ENCODE measurements at regions not wholly inside any gene's neighbourhood (a gene's known extent, or its start where the extent isn't known, plus 50 kb on each side); places are given as distances from the start of the nearest gene placed in this dataset.

- 88 to 90% methylated on average over 5 of the region's 5 CpGs for WGBS, 2 donors
- TF ChIP-seq POLR2A (IDR thresholded peaks at IDR 0.05) (no peak), CTCF (IDR thresholded peaks at IDR 0.05) (no peak)
- Histone ChIP-seq H3K27ac (no peak overlapping the region), H3K27me3 (no peaks in the 10 kb centered on the region), H3K36me3 (no peaks in the 10 kb centered on the region), H3K4me3 (replicated peaks in 1 of 3) (no peak overlapping the region), H3K4me1 (peaks cover 0 to 3% of the 10 kb centered on the region in 2 donors), H3K9me3 (no peaks in the 10 kb centered on the region)
- DNase-seq, result no peak
- intact Hi-C loops (cut with DNase I), result no loop called here
Observed at GRCh38 chr2:30034052-30034775, 112.6 kb upstream of the YPEL5 start.

GRCh38 chr2:30037016-30037415 lies 109.8 kb upstream of the YPEL5 start:
- no peaks in the 10 kb centered on the region for H3K36me3 ChIP-seq
- no peak for DNase-seq
- no peaks in the 10 kb centered on the region for H3K4me1 ChIP-seq
- no peak overlapping the region for H3K27ac ChIP-seq
- 71 to 100% methylated on average over 1 to 2 of the region's 2 CpGs for WGBS, 2 donors
- TF ChIP-seq POLR2A (IDR thresholded peaks at IDR 0.05) (no peak), CTCF (IDR thresholded peaks at IDR 0.05) (no peak)
- H3K9me3 ChIP-seq, result no peaks in the 10 kb centered on the region
- no peaks in the 10 kb centered on the region for H3K27me3 ChIP-seq
- H3K4me3 ChIP-seq (replicated peaks in 1 of 3), result no peak overlapping the region
- intact Hi-C loops (cut with DNase I), result no loop called here

- Histone ChIP-seq H3K9me3 (no peaks in the 10 kb centered on the region), H3K27me3 (no peaks in the 10 kb centered on the region), H3K4me3 (replicated peaks in 1 of 3) (no peak overlapping the region), H3K36me3 (no peaks in the 10 kb centered on the region), H3K27ac (no peak overlapping the region), H3K4me1 (no peaks in the 10 kb centered on the region)
- TF ChIP-seq CTCF (IDR thresholded peaks at IDR 0.05), result no peak
- no peak for TF ChIP-seq POLR2A (IDR thresholded peaks at IDR 0.05)
- DNase-seq, result no peak
- intact Hi-C loops (cut with DNase I), result no loop called here
- 72 to 80% methylated on average over 3 of the region's 3 CpGs for WGBS, 2 donors
Observed at GRCh38 chr2:30038419-30038818, 108.4 kb upstream of the YPEL5 start.

GRCh38 chr2:30039101-30039500 lies 107.7 kb upstream of the YPEL5 start:
- Histone ChIP-seq H3K27ac (no peak overlapping the region), H3K9me3 (no peaks in the 10 kb centered on the region), H3K4me3 (replicated peaks in 1 of 3) (no peak overlapping the region), H3K27me3 (no peaks in the 10 kb centered on the region), H3K4me1 (no peaks in the 10 kb centered on the region), H3K36me3 (no peaks in the 10 kb centered on the region)
- intact Hi-C loops (cut with DNase I), result no loop called here
- WGBS, 2 donors, result 92 to 96% methylated on average over 1 of the region's 1 CpG
- TF ChIP-seq CTCF (IDR thresholded peaks at IDR 0.05) (no peak), POLR2A (IDR thresholded peaks at IDR 0.05) (no peak)
- no peak for DNase-seq

- DNase-seq, result no peak
- no peaks in the 10 kb centered on the region for H3K27me3 ChIP-seq
- no peak for TF ChIP-seq POLR2A (IDR thresholded peaks at IDR 0.05)
- no peak for TF ChIP-seq CTCF (IDR thresholded peaks at IDR 0.05)
- WGBS, 2 donors, result 65 to 87% methylated on average over 1 of the region's 1 CpG
- H3K27ac ChIP-seq, result no peak overlapping the region
- H3K4me1 ChIP-seq, result no peaks in the 10 kb centered on the region
- no peaks in the 10 kb centered on the region for H3K36me3 ChIP-seq
- intact Hi-C loops (cut with DNase I), result no loop called here
- no peaks in the 10 kb centered on the region for H3K9me3 ChIP-seq
- no peak overlapping the region for H3K4me3 ChIP-seq (replicated peaks in 1 of 3)
Observed at GRCh38 chr2:30040147-30040546, 106.7 kb upstream of the YPEL5 start.
